Colonic mucosa (tissue), 4 donors: ENCODE measurements at regions not wholly inside any gene's neighbourhood (a gene's known extent, or its start where the extent isn't known, plus 50 kb on each side); places are given as distances from the start of the nearest gene placed in this dataset.

Experiments used
- DNase-seq: peaks from one replicate; pipeline ENCODE4 v3.0.0-alpha.2; 2020
- H3K27ac ChIP-seq: fragments of 200-600 bp; one replicate; pipeline ENCODE4 v1.8.0; 2021
- H3K27me3 ChIP-seq: fragments of 200-600 bp; one replicate; pipeline ENCODE4 v1.8.0; 2021
- H3K36me3 ChIP-seq: fragments of 200-600 bp; one replicate; pipeline ENCODE4 v1.8.0; 2021
- H3K4me1 ChIP-seq: fragments of 200-600 bp; one replicate; pipeline ENCODE4 v1.8.0; 2021; ENCODE audit warnings: mild to moderate bottlenecking
- H3K4me3 ChIP-seq: fragments of 200-600 bp; one replicate; pipeline ENCODE4 v1.8.0; 2021
- H3K9ac ChIP-seq, 2 donors: one replicate each; pipeline ENCODE4 v1.7.0; 2013; ENCODE audit warnings: control low read depth in 2 of 2, low read depth in 2 of 2, low read length in 2 of 2
- H3K9me3 ChIP-seq: fragments of 200-600 bp; one replicate; pipeline ENCODE4 v1.8.0; 2021
- intact Hi-C: fragments of 100-400 bp; cut with DNase I; formaldehyde crosslinking; loops from one replicate; pipeline ENCODE4 v1.14.1; 2022
- TF ChIP-seq, protein P1 (sequence below): fragments of 200-600 bp; IDR thresholded peaks from one replicate; pipeline ENCODE4 v1.8.0; 2022; ENCODE audit warnings: antibody characterized with exemption, mild to moderate bottlenecking
- donor health status: healthy.
- donor health status: DM: no; HTN: no; CAD: no.
- donor health status: DM: no; HTN: no; CAD: no.

DNA sequence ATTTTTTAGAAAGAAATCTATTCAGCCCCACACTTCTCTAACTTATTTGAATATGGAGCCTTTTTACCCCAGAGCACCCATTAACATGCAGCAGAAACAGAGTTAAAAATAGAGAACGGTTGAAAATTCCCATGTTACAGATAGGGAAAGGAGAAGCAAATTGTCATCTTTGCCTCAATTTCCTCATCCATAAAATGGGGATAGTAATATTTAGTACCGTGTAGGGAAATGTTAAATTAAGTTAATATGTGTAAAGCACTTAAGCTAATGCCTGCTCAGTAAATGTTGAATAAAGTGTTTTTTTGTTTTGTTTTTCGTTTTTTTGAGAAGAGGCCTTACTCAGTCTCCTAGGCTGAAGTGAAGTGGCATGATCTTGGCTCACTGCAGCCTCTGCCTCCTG is 50.3 kb downstream of the NAV1 start:
- Histone ChIP-seq H3K36me3 (no peaks in the 10 kb centered on the region), H3K27me3 (no peaks in the 10 kb centered on the region), H3K4me1 (no peaks in the 10 kb centered on the region), H3K27ac (no peak overlapping the region), H3K4me3 (no peak overlapping the region), H3K9ac (no peak overlapping the region), H3K9me3 (no peaks in the 10 kb centered on the region)
- no peak for DNase-seq
- TF ChIP-seq, protein P1, sequence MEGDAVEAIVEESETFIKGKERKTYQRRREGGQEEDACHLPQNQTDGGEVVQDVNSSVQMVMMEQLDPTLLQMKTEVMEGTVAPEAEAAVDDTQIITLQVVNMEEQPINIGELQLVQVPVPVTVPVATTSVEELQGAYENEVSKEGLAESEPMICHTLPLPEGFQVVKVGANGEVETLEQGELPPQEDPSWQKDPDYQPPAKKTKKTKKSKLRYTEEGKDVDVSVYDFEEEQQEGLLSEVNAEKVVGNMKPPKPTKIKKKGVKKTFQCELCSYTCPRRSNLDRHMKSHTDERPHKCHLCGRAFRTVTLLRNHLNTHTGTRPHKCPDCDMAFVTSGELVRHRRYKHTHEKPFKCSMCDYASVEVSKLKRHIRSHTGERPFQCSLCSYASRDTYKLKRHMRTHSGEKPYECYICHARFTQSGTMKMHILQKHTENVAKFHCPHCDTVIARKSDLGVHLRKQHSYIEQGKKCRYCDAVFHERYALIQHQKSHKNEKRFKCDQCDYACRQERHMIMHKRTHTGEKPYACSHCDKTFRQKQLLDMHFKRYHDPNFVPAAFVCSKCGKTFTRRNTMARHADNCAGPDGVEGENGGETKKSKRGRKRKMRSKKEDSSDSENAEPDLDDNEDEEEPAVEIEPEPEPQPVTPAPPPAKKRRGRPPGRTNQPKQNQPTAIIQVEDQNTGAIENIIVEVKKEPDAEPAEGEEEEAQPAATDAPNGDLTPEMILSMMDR, result no peak
- intact Hi-C loops, result no loop called here

DNA sequence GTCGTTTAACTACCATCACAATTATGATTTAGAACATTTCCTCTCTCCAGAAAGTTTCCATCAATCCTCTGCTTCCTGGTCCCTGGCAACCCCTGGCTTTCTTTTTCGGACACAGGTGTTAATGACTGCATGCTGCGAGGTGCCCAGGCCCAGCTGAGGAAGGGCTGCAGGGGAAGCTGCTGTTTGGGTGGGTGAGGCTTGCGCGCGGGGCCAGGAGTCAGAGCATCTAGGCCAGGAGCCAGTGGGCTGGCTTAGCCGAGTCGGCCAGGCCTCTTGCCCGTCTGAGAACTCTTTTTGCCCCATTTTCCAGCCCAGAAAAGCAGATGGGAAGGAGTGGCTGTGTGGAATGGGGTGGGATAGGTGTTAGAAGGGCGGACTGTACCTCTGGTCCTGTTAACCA is 51.5 kb downstream of the NAV1 start:
- H3K27me3 ChIP-seq, result no peaks in the 10 kb centered on the region
- no peaks in the 10 kb centered on the region for H3K9me3 ChIP-seq
- no peak for DNase-seq
- H3K36me3 ChIP-seq, result no peaks in the 10 kb centered on the region
- H3K4me1 ChIP-seq, result no peaks in the 10 kb centered on the region
- intact Hi-C loops, result no loop called here
- TF ChIP-seq, protein P1, result no peak
- H3K9ac ChIP-seq, result no peak overlapping the region
- no peak overlapping the region for H3K27ac ChIP-seq
- no peak overlapping the region for H3K4me3 ChIP-seq

DNA sequence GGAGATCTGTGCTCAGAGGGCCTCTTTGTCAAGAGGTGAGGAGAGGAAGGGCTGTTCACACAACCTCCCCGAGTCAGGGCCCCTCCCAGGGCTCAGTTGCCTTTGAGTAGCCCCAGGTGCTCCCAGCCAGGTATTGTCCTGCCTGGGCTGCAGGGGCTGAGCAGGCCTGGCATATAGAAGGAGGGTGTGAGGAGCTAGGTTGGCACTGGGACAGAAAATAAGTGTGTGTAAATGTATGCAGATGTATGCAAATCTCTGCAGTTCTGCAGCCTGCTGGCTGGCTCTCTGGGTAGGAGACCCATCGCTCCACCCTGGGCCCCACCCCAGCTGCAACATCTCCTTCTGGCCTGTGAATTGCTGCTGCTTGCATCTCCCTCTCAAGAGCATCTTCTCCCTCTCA is 52.4 kb downstream of the NAV1 start:
- Histone ChIP-seq H3K4me1 (no peaks in the 10 kb centered on the region), H3K4me3 (no peak overlapping the region), H3K36me3 (no peaks in the 10 kb centered on the region), H3K27ac (no peak overlapping the region), H3K27me3 (no peaks in the 10 kb centered on the region), H3K9ac (no peak overlapping the region), H3K9me3 (no peaks in the 10 kb centered on the region)
- TF ChIP-seq, protein P1, result no peak
- no peak for DNase-seq
- intact Hi-C loops, result no loop called here

DNA sequence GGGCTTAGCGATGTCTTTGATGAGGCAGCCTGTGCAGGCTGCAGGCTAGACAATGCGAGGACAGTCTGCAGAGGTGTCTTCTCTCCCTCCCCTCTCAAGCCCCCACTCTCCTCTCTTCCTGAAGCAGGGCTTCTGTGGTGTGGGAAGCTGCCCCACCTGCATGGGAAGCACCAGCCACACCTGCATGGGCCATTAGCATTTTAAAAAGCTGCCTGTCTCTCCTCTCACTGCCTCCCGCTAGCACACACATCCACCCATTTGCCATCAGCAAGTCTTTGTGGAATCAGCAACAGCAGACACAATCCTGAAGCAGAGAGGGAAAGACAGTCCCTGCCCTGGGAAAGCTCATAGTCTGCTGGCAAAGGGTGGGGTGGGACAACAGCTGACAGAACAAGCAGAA is 53.1 kb downstream of the NAV1 start:
- Histone ChIP-seq H3K4me3 (no peak overlapping the region), H3K36me3 (no peaks in the 10 kb centered on the region), H3K9ac (no peak overlapping the region), H3K9me3 (no peaks in the 10 kb centered on the region), H3K27ac (no peak overlapping the region), H3K27me3 (no peaks in the 10 kb centered on the region), H3K4me1 (no peaks in the 10 kb centered on the region)
- TF ChIP-seq, protein P1, result no peak
- intact Hi-C loops, result no loop called here
- DNase-seq, result no peak

DNA sequence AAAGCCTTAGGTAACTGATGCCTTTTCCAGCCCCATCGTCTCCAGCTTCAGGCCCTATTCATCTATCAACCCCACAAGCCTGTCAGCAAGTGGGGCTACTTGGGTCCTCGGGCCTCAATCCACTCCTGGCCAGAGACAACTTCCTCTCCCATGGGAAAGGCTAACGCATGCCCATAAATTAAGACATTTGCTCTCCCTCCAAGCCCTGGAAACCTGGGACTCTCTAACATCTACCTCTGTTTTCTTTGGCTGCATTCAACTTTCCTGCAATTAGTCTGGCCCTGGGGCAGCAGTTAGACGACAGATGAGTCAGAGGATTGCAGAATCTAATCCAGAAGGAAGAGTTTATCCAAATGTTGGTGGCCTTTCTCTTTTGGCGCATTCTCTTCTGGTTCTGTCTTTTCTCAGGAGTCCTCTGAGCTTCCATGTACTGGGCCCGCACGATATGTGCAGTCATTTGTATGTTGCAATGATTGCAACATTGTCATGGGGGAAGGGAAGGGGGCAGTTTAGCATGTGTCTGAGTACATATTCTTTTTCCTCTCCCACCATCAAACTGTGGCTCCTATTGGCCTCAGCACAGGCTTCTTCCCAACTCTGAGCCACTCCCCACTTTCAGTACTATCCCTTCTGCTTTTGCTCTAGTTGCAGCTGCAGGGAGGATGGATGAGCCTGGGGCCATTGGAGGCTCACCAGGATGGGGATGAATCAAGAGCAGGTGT is 54.4 kb downstream of the NAV1 start:
- intact Hi-C loops, result no loop called here
- H3K36me3 ChIP-seq, result no peaks in the 10 kb centered on the region

More for the DNA sequence above, 54.4 kb downstream of the NAV1 start:
- H3K4me3 ChIP-seq, result no peak overlapping the region
- no peaks in the 10 kb centered on the region for H3K4me1 ChIP-seq
- H3K9me3 ChIP-seq, result no peaks in the 10 kb centered on the region
- no peak overlapping the region for H3K27ac ChIP-seq
- TF ChIP-seq, protein P1, result no peak
- no peaks in the 10 kb centered on the region for H3K27me3 ChIP-seq
- peak; percentile 47 for DNase-seq
- H3K9ac ChIP-seq, result no peak overlapping the region
